BLaER1 (cell line): ENCODE measurements at regions not wholly inside any gene's neighbourhood (a gene's known extent, or its start where the extent isn't known, plus 50 kb on each side); places are given as distances from the start of the nearest gene placed in this dataset.
"Not testable (repeated sequence)": the region's sequence is repeated elsewhere in the genome, so short reads cannot be mapped to it uniquely, and the experiment has no call there.

Source experiments
- H3K27ac ChIP-seq: shearing (Covaris generic); formaldehyde crosslinking; 2 replicates; pipeline ENCODE4 v1.8.1; 2022
- H3K27me3 ChIP-seq: shearing (Covaris generic); formaldehyde crosslinking; 2 replicates; pipeline ENCODE4 v1.8.1; 2022
- H3K36me3 ChIP-seq: shearing (Covaris generic); formaldehyde crosslinking; 2 replicates; pipeline ENCODE4 v1.8.1; 2022
- H3K4me1 ChIP-seq: shearing (Covaris generic); formaldehyde crosslinking; 2 replicates; pipeline ENCODE4 v1.8.1; 2022
- H3K4me2 ChIP-seq: shearing (Covaris generic); formaldehyde crosslinking; 2 replicates; pipeline ENCODE4 v1.8.1; 2022
- H3K4me3 ChIP-seq: shearing (Covaris generic); formaldehyde crosslinking; 2 replicates; pipeline ENCODE4 v1.8.1; 2022
- H3K9ac ChIP-seq: shearing (Covaris generic); formaldehyde crosslinking; 2 replicates; pipeline ENCODE4 v1.8.1; 2022
- H3K9me3 ChIP-seq: shearing (Covaris generic); formaldehyde crosslinking; 2 replicates; pipeline ENCODE4 v1.8.1; 2022
- H4K20me1 ChIP-seq: shearing (Covaris generic); formaldehyde crosslinking; 2 replicates; pipeline ENCODE4 v1.8.1; 2022
- Cebpa-rat ChIP-seq: shearing (Covaris generic); IDR thresholded peaks from 2 replicates; pipeline ENCODE4 v1.8.1; 2022

DNA sequence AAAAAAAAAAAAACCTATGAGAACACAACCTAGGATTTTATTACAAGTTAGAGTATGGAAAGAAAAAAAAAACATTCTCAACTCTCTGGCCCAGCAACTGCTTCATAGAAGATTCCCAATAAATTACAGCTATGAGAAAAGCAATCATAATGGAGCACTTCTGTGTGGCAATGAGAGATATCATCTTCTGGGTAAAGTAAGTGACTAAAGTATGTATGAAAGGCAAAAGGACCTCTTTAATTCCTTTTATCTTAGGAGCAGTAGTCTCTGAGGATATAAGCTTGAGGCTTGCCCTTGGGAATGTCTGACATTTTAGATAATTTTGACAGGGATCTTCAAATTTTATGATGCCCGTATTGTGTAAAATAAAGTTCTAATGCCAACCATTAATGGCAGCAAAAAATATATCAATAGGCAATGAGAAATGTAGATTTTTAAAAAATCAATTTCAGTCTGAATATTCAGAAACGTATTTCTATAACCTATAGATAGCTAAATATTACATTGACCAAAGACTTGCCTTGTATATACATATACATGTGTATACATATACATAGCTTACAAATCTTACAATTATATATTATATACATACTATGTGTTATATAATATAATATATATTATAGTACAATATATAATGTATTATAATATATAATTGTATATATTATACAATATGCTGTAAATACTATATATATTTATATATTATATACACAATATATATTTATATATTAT lies 823.9 kb upstream of the SLITRK1 start:
- Histone ChIP-seq H3K9ac (no peak overlapping the region), H4K20me1 (no peaks in the 10 kb centered on the region), H3K4me1 (no peaks in the 10 kb centered on the region), H3K27me3 (no peaks in the 10 kb centered on the region), H3K36me3 (no peaks in the 10 kb centered on the region), H3K9me3 (no peaks in the 10 kb centered on the region), H3K4me3 (no peak overlapping the region), H3K4me2 (no peak overlapping the region), H3K27ac (no peak overlapping the region)
- TF ChIP-seq Cebpa-rat, result no peak

DNA sequence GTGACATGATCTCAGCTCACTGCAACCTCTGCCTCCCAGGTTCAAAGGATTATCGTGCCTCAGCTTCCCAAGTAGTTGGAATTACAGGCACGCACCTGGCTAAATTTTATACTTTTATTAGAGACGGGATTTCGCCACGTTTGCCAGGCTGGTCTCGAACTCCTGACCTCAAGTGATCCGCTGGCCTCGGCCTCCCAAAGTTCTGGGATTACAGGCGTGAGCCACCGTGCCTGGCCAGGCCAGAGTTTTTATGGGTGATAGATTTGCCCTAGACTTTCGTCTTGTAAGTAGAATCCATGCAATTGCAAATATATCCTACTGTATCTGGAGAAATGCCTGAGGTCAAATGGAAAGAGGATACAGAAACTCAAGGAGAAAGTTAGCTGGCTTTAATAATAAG lies 819.9 kb upstream of the SLITRK1 start:
- no peak for TF ChIP-seq Cebpa-rat
- H3K36me3 ChIP-seq, result no peaks in the 10 kb centered on the region
- no peaks in the 10 kb centered on the region for H3K4me1 ChIP-seq
- no peak overlapping the region for H3K9ac ChIP-seq
- H3K27ac ChIP-seq, result no peak overlapping the region
- no peaks in the 10 kb centered on the region for H3K9me3 ChIP-seq
- no peak overlapping the region for H3K4me3 ChIP-seq
- H3K27me3 ChIP-seq, result no peaks in the 10 kb centered on the region
- no peaks in the 10 kb centered on the region for H4K20me1 ChIP-seq
- H3K4me2 ChIP-seq, result no peak overlapping the region

DNA sequence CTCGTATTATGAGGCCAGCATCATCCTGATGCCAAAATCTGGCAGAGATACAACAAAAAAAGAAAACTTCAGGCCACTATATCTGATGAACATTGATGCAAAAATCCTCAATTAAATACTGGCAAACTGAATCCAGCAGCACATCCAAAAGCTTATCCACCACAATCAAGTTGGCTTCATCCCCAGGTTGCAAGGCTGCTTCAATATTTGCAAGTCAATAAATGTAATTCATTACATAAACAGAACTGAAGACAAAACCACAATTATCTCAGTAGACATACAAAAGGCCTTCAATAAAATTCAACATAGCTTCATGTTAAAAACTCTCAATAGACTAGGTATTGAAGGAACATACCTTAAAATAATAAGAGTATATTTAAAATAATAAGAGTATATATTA lies 815.3 kb upstream of the SLITRK1 start:
- not testable (repeated sequence) for H3K9me3 ChIP-seq, H3K9ac ChIP-seq, H3K4me1 ChIP-seq, H3K4me2 ChIP-seq, H3K27ac ChIP-seq, H3K36me3 ChIP-seq, H3K27me3 ChIP-seq, H3K4me3 ChIP-seq, H4K20me1 ChIP-seq

DNA sequence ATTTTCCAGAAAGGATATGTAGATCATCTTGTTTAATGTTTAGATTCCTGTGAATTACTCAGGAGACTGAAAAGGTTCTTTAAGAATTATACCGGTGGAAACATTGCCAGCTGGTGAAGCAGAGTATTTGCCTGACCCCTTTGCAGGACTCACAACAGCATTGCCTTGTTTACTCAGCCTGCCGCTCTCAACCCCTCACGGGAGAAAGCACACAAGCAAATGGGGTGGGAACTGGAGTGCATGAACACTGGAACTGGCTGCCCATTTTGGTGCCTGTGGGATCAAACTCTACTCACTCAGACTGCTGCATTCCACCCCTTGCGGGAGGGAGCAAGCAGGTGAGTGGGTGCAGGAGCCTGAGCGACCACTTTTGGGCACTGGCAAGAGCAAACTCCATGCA lies 804.7 kb upstream of the SLITRK1 start:
- H3K4me2 ChIP-seq, result no peak overlapping the region
- H3K4me3 ChIP-seq, result no peak overlapping the region
- no peak overlapping the region for H3K9ac ChIP-seq
- H3K36me3 ChIP-seq, result no peaks in the 10 kb centered on the region
- no peaks in the 10 kb centered on the region for H4K20me1 ChIP-seq
- H3K4me1 ChIP-seq, result no peaks in the 10 kb centered on the region
- H3K27ac ChIP-seq, result no peak overlapping the region
- H3K27me3 ChIP-seq, result no peaks in the 10 kb centered on the region
- no peak for TF ChIP-seq Cebpa-rat
- H3K9me3 ChIP-seq, result peaks cover 11% of the 10 kb centered on the region

DNA sequence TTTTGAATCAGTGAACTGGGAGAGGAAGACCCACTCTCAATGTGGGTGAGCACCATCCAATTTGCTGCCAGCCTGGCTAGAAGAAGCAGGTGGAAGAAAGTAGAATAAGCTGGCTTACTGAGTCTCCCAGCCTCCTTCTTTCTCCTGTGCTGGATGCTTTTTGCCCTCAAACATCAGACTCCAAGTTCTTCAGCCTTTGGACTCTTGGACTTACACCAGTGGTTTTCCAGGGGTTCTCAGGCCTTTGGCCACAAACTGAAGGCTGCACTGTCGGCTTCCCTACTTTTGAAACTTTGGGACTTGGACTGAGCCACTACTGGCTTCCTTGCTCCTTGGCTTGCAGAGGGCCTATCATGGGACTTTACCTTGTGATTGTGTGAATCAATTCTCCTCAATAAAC lies 804.2 kb upstream of the SLITRK1 start:
- H3K27me3 ChIP-seq, result no peaks in the 10 kb centered on the region

DNA sequence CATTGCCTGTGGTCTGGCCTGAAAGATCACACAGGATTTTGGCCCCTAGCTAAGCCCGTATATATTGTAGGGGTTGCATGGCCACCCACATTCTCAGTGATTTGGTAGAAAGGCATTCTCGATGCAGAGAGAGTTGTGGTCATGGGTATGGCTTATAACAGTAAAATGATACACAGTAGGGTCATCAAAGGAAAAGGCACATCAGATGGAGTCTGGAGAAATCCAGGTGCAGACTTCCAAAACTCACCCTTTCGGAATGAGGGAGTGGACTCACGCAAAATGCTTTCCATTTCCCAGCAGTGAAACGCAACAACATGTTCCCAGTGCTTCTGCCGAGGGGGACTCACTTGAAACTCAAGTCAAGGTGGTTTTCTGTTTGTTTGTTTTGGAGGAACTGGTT lies 802.5 kb upstream of the SLITRK1 start:
- no peaks in the 10 kb centered on the region for H4K20me1 ChIP-seq
- H3K9me3 ChIP-seq, result peaks cover 11% of the 10 kb centered on the region
- no peak overlapping the region for H3K4me3 ChIP-seq
- H3K27me3 ChIP-seq, result no peaks in the 10 kb centered on the region
- H3K9ac ChIP-seq, result no peak overlapping the region
- no peaks in the 10 kb centered on the region for H3K36me3 ChIP-seq
- H3K4me2 ChIP-seq, result no peak overlapping the region
- H3K27ac ChIP-seq, result no peak overlapping the region
- H3K4me1 ChIP-seq, result no peaks in the 10 kb centered on the region
- TF ChIP-seq Cebpa-rat, result no peak

More for the DNA sequence above, 804.2 kb upstream of the SLITRK1 start:
- Histone ChIP-seq H3K4me3 (no peak overlapping the region), H3K4me1 (no peaks in the 10 kb centered on the region), H3K36me3 (no peaks in the 10 kb centered on the region), H3K27ac (no peak overlapping the region), H3K9ac (no peak overlapping the region), H4K20me1 (no peaks in the 10 kb centered on the region), H3K4me2 (no peak overlapping the region), H3K9me3 (peaks cover 11% of the 10 kb centered on the region)
- no peak for TF ChIP-seq Cebpa-rat

DNA sequence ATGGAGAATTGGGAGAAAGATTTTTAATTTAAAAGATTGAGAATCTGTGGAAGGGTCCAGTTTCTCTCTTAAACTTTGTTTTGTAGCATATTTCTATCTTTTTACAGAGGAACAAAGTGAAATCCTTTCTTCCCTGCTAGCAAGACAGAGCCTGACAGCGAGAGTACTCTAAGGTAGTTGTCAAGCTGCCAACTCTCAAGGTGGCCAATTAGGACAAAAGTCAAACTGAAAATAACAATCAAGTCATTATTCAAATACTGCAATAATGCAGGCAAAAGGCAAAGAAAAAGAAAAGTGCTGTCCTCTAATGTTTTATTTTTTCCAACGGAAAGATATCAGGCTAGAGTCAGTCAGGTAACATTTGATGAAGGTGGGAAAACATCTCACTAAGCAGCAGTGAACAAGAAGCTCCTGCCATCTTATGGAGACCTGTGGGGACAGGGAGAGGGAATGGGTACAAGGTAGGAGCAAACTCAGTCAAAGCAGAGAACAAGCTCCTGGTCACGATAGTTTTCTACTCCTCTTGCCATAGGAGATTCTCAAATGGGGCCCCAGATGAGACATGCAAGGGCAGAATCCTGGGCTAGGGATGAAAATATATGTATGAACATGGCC lies 801.9 kb upstream of the SLITRK1 start:
- Histone ChIP-seq H3K4me3 (no peak overlapping the region), H3K9ac (no peak overlapping the region), H3K4me1 (no peaks in the 10 kb centered on the region), H3K27ac (no peak overlapping the region), H3K36me3 (no peaks in the 10 kb centered on the region), H3K27me3 (no peaks in the 10 kb centered on the region), H3K9me3 (peaks cover 11% of the 10 kb centered on the region), H3K4me2 (no peak overlapping the region), H4K20me1 (no peaks in the 10 kb centered on the region)
- no peak for TF ChIP-seq Cebpa-rat

DNA sequence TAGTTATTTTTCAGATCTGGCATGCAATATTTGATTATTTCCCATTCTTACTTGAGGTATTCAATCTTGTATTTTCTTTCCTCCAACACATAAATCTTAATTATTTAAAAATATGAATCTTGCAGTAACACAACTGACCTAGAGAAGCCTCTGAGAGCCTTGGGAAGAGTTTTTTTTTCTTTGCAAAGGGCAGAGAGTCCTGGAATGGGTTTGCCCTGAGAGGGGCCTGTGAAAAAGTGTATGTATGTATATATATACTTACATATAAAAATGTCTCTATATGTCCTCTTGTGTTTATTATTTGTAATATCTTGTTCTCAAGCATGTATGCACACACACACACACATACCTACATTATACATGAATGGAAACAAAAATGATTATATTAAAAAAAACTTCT lies 801.2 kb upstream of the SLITRK1 start:
- Histone ChIP-seq H3K9ac (no peak overlapping the region), H3K4me3 (no peak overlapping the region), H3K4me1 (no peaks in the 10 kb centered on the region), H4K20me1 (no peaks in the 10 kb centered on the region), H3K27me3 (no peaks in the 10 kb centered on the region), H3K4me2 (no peak overlapping the region), H3K27ac (no peak overlapping the region), H3K36me3 (no peaks in the 10 kb centered on the region), H3K9me3 (peaks cover 11% of the 10 kb centered on the region)
- no peak for TF ChIP-seq Cebpa-rat

DNA sequence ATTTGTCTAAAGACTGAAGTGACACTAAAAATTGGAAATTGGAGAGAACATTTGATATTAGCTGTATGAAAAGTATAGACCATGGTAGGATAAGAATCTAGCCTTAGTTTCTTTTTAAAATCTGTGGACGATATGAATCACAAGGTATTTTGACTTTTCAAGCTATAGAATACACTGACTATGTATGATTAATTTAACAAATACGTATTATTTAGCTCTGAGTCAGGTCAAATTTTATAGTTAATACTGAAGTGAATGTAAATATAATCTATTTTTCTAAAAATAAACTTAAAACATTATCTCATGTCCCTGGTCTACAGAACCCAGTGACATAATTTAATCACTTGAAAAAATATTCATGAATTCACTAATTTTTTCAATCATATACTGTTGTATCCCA lies 795.6 kb upstream of the SLITRK1 start:
- Histone ChIP-seq H3K9me3 (no peaks in the 10 kb centered on the region), H3K27ac (no peak overlapping the region), H3K4me3 (no peak overlapping the region), H3K9ac (no peak overlapping the region), H3K27me3 (no peaks in the 10 kb centered on the region), H4K20me1 (no peaks in the 10 kb centered on the region), H3K36me3 (no peaks in the 10 kb centered on the region), H3K4me1 (no peaks in the 10 kb centered on the region), H3K4me2 (no peak overlapping the region)
- TF ChIP-seq Cebpa-rat, result no peak

DNA sequence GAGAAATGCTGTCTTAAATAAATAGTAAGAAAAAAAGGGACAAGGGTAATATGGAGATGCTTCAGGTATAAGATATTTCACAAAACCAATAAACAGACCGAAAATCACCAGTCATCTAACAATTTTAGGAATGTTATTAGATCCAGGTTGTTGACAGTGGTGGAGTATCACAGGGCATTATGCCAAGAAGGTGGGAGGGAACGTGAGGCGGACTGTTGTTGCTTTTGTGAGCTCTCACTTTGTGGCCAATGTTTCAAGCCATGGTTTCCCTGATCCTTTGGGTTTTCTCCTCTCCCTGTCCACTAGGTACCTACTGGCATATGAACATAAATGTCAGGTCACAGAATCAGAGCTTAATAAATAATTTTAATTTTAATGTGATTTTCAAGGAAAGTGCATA lies 790.3 kb upstream of the SLITRK1 start:
- Histone ChIP-seq H4K20me1 (no peaks in the 10 kb centered on the region), H3K27ac (no peak overlapping the region), H3K4me2 (no peak overlapping the region), H3K4me1 (no peaks in the 10 kb centered on the region), H3K9ac (no peak overlapping the region), H3K9me3 (no peaks in the 10 kb centered on the region), H3K4me3 (no peak overlapping the region), H3K36me3 (no peaks in the 10 kb centered on the region), H3K27me3 (no peaks in the 10 kb centered on the region)
- no peak for TF ChIP-seq Cebpa-rat

DNA sequence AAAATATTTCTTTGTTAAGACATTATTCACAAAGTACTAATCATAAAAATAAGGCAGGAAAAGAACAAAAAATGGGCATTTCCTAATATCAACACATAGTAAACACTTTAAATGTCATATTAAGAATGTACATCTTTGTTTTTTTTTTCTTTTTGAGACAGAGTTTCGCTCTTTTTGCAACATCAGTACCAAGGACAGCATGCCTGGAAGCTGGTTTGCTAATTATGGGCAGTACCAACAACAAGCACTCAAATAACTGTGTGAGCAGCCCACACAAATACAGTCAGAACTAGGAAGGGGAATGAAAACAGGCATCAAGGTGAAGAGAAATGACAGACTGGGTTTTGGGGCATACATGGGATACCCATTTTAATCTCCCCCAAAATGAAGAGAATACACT lies 788.0 kb upstream of the SLITRK1 start:
- no peaks in the 10 kb centered on the region for H3K27me3 ChIP-seq
- no peak overlapping the region for H3K4me3 ChIP-seq
- no peak for TF ChIP-seq Cebpa-rat
- no peaks in the 10 kb centered on the region for H4K20me1 ChIP-seq
- no peaks in the 10 kb centered on the region for H3K4me1 ChIP-seq
- no peak overlapping the region for H3K9ac ChIP-seq
- no peak overlapping the region for H3K27ac ChIP-seq
- no peaks in the 10 kb centered on the region for H3K36me3 ChIP-seq
- H3K9me3 ChIP-seq, result no peaks in the 10 kb centered on the region
- no peak overlapping the region for H3K4me2 ChIP-seq
